ENCODE measurements at regions not wholly inside any gene's neighbourhood (a gene's known extent, or its start where the extent isn't known, plus 50 kb on each side); places are given as distances from the start of the nearest gene placed in this dataset.

DNA sequence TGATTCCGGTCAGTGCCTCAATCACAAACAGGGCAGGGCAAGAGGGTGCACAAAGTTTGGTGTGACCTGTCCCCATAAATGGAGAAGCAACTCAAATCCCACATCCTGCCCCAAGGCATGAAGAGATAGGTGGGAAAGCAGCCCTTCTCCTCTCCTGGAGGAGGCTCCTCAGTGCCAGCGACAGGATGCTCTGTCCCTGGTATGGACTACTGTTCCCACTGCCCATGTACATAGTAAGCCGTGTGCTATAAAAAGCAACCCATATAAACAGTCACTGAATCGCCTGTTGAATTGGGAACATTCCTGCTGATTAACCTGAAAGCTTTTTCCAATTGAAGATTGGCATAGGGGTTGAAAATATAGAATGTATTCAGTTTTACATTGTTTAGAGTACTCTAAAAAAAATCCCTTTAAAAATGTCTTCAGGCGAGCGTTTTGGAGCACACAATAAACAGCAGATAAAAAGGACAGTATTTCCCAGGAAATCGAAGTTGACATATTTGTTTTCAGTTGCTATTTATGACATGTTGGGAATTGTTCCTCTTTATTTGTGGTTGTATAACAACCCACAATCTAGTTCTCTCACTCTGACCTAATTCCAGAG is 513.9 kb downstream of the DIRAS2 start:
- intact Hi-C loops (cut with micrococcal nuclease), result no loop called here
- Histone ChIP-seq H4K20me1 (ENCODE audit: insufficient read depth, low read length) (no peaks in the 10 kb centered on the region), H3K9ac (ENCODE audit: insufficient read depth, low read length, poor library complexity, severe bottlenecking) (no peak overlapping the region), H3K4me1 (ENCODE audit: control insufficient read depth in 1 of 2, insufficient read depth in 2 of 2, low read length in 2 of 2) (no peaks in the 10 kb centered on the region), H2AFZ (ENCODE audit: insufficient read depth, low read depth, low read length, poor library complexity, severe bottlenecking) (no peak overlapping the region), H3K27ac (ENCODE audit: low read depth in 1 of 2, low read length in 2 of 2) (no peak overlapping the region), H3K4me2 (replicated peaks; ENCODE audit: extremely low read depth, low read length, poor library complexity, severe bottlenecking) (no peak overlapping the region), H3K36me3 (replicated peaks in 1 of 2; ENCODE audit: control insufficient read depth in 1 of 2, insufficient read depth in 2 of 2, low read length in 2 of 2) (no peaks in the 10 kb centered on the region), H3K27me3 (ENCODE audit: control insufficient read depth in 2 of 2, insufficient read depth in 2 of 2, low read length in 2 of 2) (peaks cover 5 to 18% of the 10 kb centered on the region in 2 donors), H3K9me3 (replicated peaks in 1 of 2; ENCODE audit: control insufficient read depth in 1 of 2, insufficient read depth in 1 of 2, low read length in 2 of 2) (no peaks in the 10 kb centered on the region), H3K79me2 (ENCODE audit: insufficient read depth, low read length) (no peaks in the 10 kb centered on the region), H3K4me3 (replicated peaks in 1 of 3; ENCODE audit: low read depth in 2 of 3, low read length in 3 of 3) (no peak overlapping the region)
- TF ChIP-seq, protein P1, sequence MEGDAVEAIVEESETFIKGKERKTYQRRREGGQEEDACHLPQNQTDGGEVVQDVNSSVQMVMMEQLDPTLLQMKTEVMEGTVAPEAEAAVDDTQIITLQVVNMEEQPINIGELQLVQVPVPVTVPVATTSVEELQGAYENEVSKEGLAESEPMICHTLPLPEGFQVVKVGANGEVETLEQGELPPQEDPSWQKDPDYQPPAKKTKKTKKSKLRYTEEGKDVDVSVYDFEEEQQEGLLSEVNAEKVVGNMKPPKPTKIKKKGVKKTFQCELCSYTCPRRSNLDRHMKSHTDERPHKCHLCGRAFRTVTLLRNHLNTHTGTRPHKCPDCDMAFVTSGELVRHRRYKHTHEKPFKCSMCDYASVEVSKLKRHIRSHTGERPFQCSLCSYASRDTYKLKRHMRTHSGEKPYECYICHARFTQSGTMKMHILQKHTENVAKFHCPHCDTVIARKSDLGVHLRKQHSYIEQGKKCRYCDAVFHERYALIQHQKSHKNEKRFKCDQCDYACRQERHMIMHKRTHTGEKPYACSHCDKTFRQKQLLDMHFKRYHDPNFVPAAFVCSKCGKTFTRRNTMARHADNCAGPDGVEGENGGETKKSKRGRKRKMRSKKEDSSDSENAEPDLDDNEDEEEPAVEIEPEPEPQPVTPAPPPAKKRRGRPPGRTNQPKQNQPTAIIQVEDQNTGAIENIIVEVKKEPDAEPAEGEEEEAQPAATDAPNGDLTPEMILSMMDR (IDR thresholded peaks at IDR 0.05), result no peak
- WGBS (ENCODE audit: insufficient coverage), result no CpG with 5 or more reads among the region's 7 CpGs
- Mint-ChIP-seq H3K27ac (no peak overlapping the region), H3K9me3 (peaks cover 0 to 3% (median 2%) of the 10 kb centered on the region in 7 donors), H3K4me1 (no peaks in the 10 kb centered on the region), H3K36me3 (no peaks in the 10 kb centered on the region), H3K4me3 (no peak overlapping the region), H3K27me3 (ENCODE audit: low read depth in 3 of 3) (peaks cover 4 to 5% (median 4%) of the 10 kb centered on the region in 3 donors)
- no peak for DNase-seq

- H3K4me2 ChIP-seq (replicated peaks; ENCODE audit: extremely low read depth, low read length, poor library complexity, severe bottlenecking), result no peak overlapping the region
- H3K9ac ChIP-seq (ENCODE audit: insufficient read depth, low read length, poor library complexity, severe bottlenecking), result no peak overlapping the region
- H3K9me3 ChIP-seq (replicated peaks in 1 of 2; ENCODE audit: control insufficient read depth in 1 of 2, insufficient read depth in 1 of 2, low read length in 2 of 2), result no peaks in the 10 kb centered on the region
- Mint-ChIP-seq H3K36me3 (no peaks in the 10 kb centered on the region), H3K4me3 (no peak overlapping the region), H3K27me3 (ENCODE audit: low read depth in 3 of 3) (peaks cover 4 to 7% (median 5%) of the 10 kb centered on the region in 3 donors), H3K9me3 (no peaks in the 10 kb centered on the region), H3K27ac (no peak overlapping the region), H3K4me1 (no peaks in the 10 kb centered on the region)
- no peak for DNase-seq
- TF ChIP-seq, protein P1 (IDR thresholded peaks at IDR 0.05), result no peak
- H3K27me3 ChIP-seq (ENCODE audit: control insufficient read depth in 2 of 2, insufficient read depth in 2 of 2, low read length in 2 of 2), result peaks cover 5 to 18% of the 10 kb centered on the region in 2 donors
- no peak overlapping the region for H3K4me3 ChIP-seq (replicated peaks in 1 of 3; ENCODE audit: low read depth in 2 of 3, low read length in 3 of 3)
- no peaks in the 10 kb centered on the region for H3K36me3 ChIP-seq (replicated peaks in 1 of 2; ENCODE audit: control insufficient read depth in 1 of 2, insufficient read depth in 2 of 2, low read length in 2 of 2)
- intact Hi-C loops (cut with micrococcal nuclease), result no loop called here
- H2AFZ ChIP-seq (ENCODE audit: insufficient read depth, low read depth, low read length, poor library complexity, severe bottlenecking), result no peak overlapping the region
- no peak overlapping the region for H3K27ac ChIP-seq (ENCODE audit: low read depth in 1 of 2, low read length in 2 of 2)
- 100% methylated on average over 3 of the region's 4 CpGs for WGBS (ENCODE audit: insufficient coverage)
- no peaks in the 10 kb centered on the region for H3K4me1 ChIP-seq (ENCODE audit: control insufficient read depth in 1 of 2, insufficient read depth in 2 of 2, low read length in 2 of 2)
- no peaks in the 10 kb centered on the region for H4K20me1 ChIP-seq (ENCODE audit: insufficient read depth, low read length)
- H3K79me2 ChIP-seq (ENCODE audit: insufficient read depth, low read length), result no peaks in the 10 kb centered on the region
Observed at GRCh38 chr9:90129446-90129845, 513.2 kb downstream of the DIRAS2 start.
